HG03521 (cell line): ENCODE measurements at regions not wholly inside any gene's neighbourhood (a gene's known extent, or its start where the extent isn't known, plus 50 kb on each side); places are given as distances from the start of the nearest gene placed in this dataset.

Experiments used
- ATAC-seq: cut with Tn5 transposase; IDR thresholded peaks from one replicate; pipeline ENCODE4 v1.9.1; 2021; ENCODE audit warnings: mild to moderate bottlenecking, moderate library complexity; ENCODE audit not compliant: unreplicated experiment

GRCh38 chr11:130582176-130582575, 133.7 kb downstream of the ADAMTS15 start:
- no peak for ATAC-seq

GRCh38 chr11:130582981-130583380, 134.5 kb downstream of the ADAMTS15 start:
- ATAC-seq = no peak

- no peak for ATAC-seq
Measured at GRCh38 chr11:130583801-130584211, 135.4 kb downstream of the ADAMTS15 start.

GRCh38 chr11:130585545-130585944, 137.1 kb downstream of the ADAMTS15 start:
- ATAC-seq = no peak

- no peak for ATAC-seq
Measured at GRCh38 chr11:130587658-130588057, 139.2 kb downstream of the ADAMTS15 start.

- ATAC-seq = no peak
Measured at GRCh38 chr11:130588471-130588870, 140.0 kb downstream of the ADAMTS15 start.

- ATAC-seq = no peak
Measured at GRCh38 chr11:130592056-130592455, 143.6 kb downstream of the ADAMTS15 start.

- ATAC-seq = no peak
Measured at GRCh38 chr11:130593064-130593463, 144.6 kb downstream of the ADAMTS15 start.

- ATAC-seq = no peak
Measured at GRCh38 chr11:130598433-130598832, 150.0 kb downstream of the ADAMTS15 start.

- ATAC-seq = no peak
Measured at GRCh38 chr11:130599073-130599654, 150.7 kb downstream of the ADAMTS15 start.

- ATAC-seq = no peak
Measured at GRCh38 chr11:130600139-130600538, 151.7 kb downstream of the ADAMTS15 start.

- ATAC-seq = no peak
Measured at GRCh38 chr11:130600616-130601015, 152.2 kb downstream of the ADAMTS15 start.

- no peak for ATAC-seq
Measured at GRCh38 chr11:130601141-130601540, 152.7 kb downstream of the ADAMTS15 start.

GRCh38 chr11:130601764-130602460, 153.5 kb downstream of the ADAMTS15 start:
- ATAC-seq = no peak

- no peak for ATAC-seq
Measured at GRCh38 chr11:130602641-130603334, 154.3 kb downstream of the ADAMTS15 start.

- no peak for ATAC-seq
Measured at GRCh38 chr11:130603335-130603906, 155.0 kb downstream of the ADAMTS15 start.

- no peak for ATAC-seq
Measured at GRCh38 chr11:130604606-130605005, 156.2 kb downstream of the ADAMTS15 start.

GRCh38 chr11:130606178-130606577, 157.7 kb downstream of the ADAMTS15 start:
- no peak for ATAC-seq

- ATAC-seq = no peak
Measured at GRCh38 chr11:130606781-130607511, 158.5 kb downstream of the ADAMTS15 start.

- ATAC-seq = no peak
Measured at GRCh38 chr11:130608287-130608686, 159.8 kb downstream of the ADAMTS15 start.
